ENCODE measurements at regions not wholly inside any gene's neighbourhood (a gene's known extent, or its start where the extent isn't known, plus 50 kb on each side); places are given as distances from the start of the nearest gene placed in this dataset.

- TF ChIP-seq EGR1 (IDR thresholded peaks at IDR 0.05) (no peak), TAF1 (IDR thresholded peaks at IDR 0.05; ENCODE audit: low read depth) (no peak), TEAD4 (IDR thresholded peaks at IDR 0.05) (no peak), CEBPB (IDR thresholded peaks at IDR 0.05) (no peak), EP300 (IDR thresholded peaks at IDR 0.05; ENCODE audit: borderline replicate concordance) (no peak), RAD21 (IDR thresholded peaks at IDR 0.05; ENCODE audit: low read depth) (no peak), NFIC (IDR thresholded peaks at IDR 0.05) (no peak)
- TF ChIP-seq, protein P1, sequence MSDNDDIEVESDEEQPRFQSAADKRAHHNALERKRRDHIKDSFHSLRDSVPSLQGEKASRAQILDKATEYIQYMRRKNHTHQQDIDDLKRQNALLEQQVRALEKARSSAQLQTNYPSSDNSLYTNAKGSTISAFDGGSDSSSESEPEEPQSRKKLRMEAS (IDR thresholded peaks at IDR 0.05), result no peak
- TF ChIP-seq, protein P2, sequence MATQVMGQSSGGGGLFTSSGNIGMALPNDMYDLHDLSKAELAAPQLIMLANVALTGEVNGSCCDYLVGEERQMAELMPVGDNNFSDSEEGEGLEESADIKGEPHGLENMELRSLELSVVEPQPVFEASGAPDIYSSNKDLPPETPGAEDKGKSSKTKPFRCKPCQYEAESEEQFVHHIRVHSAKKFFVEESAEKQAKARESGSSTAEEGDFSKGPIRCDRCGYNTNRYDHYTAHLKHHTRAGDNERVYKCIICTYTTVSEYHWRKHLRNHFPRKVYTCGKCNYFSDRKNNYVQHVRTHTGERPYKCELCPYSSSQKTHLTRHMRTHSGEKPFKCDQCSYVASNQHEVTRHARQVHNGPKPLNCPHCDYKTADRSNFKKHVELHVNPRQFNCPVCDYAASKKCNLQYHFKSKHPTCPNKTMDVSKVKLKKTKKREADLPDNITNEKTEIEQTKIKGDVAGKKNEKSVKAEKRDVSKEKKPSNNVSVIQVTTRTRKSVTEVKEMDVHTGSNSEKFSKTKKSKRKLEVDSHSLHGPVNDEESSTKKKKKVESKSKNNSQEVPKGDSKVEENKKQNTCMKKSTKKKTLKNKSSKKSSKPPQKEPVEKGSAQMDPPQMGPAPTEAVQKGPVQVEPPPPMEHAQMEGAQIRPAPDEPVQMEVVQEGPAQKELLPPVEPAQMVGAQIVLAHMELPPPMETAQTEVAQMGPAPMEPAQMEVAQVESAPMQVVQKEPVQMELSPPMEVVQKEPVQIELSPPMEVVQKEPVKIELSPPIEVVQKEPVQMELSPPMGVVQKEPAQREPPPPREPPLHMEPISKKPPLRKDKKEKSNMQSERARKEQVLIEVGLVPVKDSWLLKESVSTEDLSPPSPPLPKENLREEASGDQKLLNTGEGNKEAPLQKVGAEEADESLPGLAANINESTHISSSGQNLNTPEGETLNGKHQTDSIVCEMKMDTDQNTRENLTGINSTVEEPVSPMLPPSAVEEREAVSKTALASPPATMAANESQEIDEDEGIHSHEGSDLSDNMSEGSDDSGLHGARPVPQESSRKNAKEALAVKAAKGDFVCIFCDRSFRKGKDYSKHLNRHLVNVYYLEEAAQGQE (IDR thresholded peaks at IDR 0.05; ENCODE audit: low read depth), result no peak
- TF ChIP-seq, protein P3, sequence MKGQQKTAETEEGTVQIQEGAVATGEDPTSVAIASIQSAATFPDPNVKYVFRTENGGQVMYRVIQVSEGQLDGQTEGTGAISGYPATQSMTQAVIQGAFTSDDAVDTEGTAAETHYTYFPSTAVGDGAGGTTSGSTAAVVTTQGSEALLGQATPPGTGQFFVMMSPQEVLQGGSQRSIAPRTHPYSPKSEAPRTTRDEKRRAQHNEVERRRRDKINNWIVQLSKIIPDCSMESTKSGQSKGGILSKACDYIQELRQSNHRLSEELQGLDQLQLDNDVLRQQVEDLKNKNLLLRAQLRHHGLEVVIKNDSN (IDR thresholded peaks at IDR 0.05), result no peak
Measured at GRCh38 chr14:106003351-106003750, 477.0 kb downstream of the TMEM121 start.
